ENCODE measurements at regions not wholly inside any gene's neighbourhood (a gene's known extent, or its start where the extent isn't known, plus 50 kb on each side); places are given as distances from the start of the nearest gene placed in this dataset.
"Not testable (repeated sequence)": the region's sequence is repeated elsewhere in the genome, so short reads cannot be mapped to it uniquely, and the experiment has no call there.

DNA sequence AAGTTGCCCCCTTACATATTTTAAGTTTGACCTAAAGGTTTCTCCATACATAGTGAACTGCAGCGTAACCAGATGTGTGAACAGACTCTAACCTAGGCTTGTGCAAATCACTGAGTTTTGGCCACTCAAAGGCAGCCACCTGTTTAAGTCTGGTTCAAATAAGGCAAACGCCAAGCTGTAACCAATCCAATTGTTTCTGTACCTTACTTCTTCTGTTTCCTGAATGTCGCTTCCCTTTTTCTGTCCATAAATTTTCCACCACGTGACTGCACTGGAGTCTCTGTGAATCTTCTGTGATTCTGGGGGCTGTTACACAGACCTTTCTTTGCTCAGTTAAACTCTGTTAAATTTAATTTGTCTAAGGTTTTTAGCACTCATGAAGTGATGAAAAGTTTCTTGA is 618.8 kb downstream of the GLUD2 start:
- H3K27me3 ChIP-seq (ENCODE audit: control insufficient read depth, insufficient read depth, low read length) = no peaks in the 10 kb centered on the region
- H3K4me3 ChIP-seq (ENCODE audit: low read depth, low read length) = no peak overlapping the region
- ChIA-PET CTCF (no interaction called here), POLR2A (no interaction called here)
- TF ChIP-seq, protein P1, sequence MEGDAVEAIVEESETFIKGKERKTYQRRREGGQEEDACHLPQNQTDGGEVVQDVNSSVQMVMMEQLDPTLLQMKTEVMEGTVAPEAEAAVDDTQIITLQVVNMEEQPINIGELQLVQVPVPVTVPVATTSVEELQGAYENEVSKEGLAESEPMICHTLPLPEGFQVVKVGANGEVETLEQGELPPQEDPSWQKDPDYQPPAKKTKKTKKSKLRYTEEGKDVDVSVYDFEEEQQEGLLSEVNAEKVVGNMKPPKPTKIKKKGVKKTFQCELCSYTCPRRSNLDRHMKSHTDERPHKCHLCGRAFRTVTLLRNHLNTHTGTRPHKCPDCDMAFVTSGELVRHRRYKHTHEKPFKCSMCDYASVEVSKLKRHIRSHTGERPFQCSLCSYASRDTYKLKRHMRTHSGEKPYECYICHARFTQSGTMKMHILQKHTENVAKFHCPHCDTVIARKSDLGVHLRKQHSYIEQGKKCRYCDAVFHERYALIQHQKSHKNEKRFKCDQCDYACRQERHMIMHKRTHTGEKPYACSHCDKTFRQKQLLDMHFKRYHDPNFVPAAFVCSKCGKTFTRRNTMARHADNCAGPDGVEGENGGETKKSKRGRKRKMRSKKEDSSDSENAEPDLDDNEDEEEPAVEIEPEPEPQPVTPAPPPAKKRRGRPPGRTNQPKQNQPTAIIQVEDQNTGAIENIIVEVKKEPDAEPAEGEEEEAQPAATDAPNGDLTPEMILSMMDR (IDR thresholded peaks at IDR 0.05; ENCODE audit: insufficient read depth, low read depth, low read length) = no peak
- no peaks in the 10 kb centered on the region for H3K36me3 ChIP-seq (ENCODE audit: control insufficient read depth, insufficient read depth, low read length)
- no peak for DNase-seq (ENCODE audit: low read depth)

DNA sequence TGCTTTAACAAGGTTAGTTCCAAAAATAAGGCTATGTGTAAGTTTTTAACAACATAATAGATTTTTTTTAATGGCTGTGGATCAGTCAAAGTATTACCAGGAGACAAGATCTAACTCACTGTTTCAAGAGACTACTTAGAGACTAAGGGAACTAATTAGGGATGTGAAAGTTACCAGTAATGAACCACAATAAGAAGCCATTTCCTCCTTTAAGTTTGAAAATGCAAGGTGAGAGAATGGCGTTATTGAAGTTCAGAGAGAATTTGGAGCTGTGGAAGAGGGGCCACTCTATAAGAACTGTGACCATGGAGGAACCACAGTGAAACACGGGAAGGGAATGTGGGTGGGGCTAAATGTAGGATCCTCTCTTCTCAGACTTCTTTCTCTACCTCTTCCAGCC is 624.2 kb downstream of the GLUD2 start:
- Histone ChIP-seq H3K36me3 (ENCODE audit: control insufficient read depth, insufficient read depth, low read length) (no peaks in the 10 kb centered on the region), H3K27me3 (ENCODE audit: control insufficient read depth, insufficient read depth, low read length) (no peaks in the 10 kb centered on the region), H3K4me3 (ENCODE audit: low read depth, low read length) (no peak overlapping the region)
- ChIA-PET CTCF (no interaction called here), POLR2A (no interaction called here)
- TF ChIP-seq, protein P1 (IDR thresholded peaks at IDR 0.05; ENCODE audit: insufficient read depth, low read depth, low read length) = no peak
- no peak for DNase-seq (ENCODE audit: low read depth)

DNA sequence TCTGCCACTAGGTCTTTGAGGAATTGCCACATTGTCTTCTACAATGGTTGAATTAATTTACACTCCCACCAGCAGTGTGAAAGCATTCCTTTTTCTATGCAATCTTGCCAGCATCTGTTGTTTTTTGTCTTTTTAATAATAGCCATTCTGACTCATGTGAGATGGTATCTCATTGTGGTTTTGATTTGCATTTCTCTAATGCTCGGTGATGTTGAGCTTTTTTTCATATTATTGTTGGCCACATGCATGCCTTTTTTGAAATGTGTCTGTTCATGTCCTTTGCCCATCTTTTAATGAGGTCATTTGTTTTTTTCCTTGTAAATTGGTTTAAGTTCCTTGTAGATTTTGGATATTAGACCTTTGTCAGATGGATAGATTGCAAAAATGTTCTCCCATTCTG is 661.8 kb downstream of the GLUD2 start:
- CTCF ChIA-PET; H3K27me3 ChIP-seq (ENCODE audit: control insufficient read depth, insufficient read depth, low read length); H3K4me3 ChIP-seq (ENCODE audit: low read depth, low read length); H3K36me3 ChIP-seq (ENCODE audit: control insufficient read depth, insufficient read depth, low read length); POLR2A ChIA-PET: not testable (repeated sequence)
- DNase-seq (ENCODE audit: low read depth) = peak; percentile 3

DNA sequence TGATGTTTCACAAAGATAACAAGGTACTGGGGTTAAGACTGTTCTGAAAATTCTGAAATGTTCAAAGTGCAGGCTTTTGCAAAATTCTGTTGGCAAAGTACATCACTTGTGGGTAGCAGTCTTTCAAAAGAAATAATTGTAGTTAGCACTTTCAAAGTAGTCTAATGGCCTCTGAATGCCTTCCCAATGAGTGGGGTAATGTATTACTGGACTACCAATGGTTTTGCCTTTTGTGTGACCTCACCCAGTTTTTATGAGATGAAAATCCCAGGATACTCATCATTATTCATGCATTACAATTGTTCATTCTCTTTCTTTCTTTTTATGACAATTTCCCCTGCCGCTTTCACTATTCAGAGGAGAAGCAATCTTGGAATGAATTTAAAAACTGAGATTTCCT is 686.1 kb downstream of the GLUD2 start:
- no peaks in the 10 kb centered on the region for H3K36me3 ChIP-seq (ENCODE audit: control insufficient read depth, insufficient read depth, low read length)
- no peaks in the 10 kb centered on the region for H3K27me3 ChIP-seq (ENCODE audit: control insufficient read depth, insufficient read depth, low read length)
- TF ChIP-seq, protein P1 (IDR thresholded peaks at IDR 0.05; ENCODE audit: insufficient read depth, low read depth, low read length) = no peak
- DNase-seq (ENCODE audit: low read depth) = peak; percentile 23
- ChIA-PET CTCF (no interaction called here), POLR2A (no interaction called here)
- no peak overlapping the region for H3K4me3 ChIP-seq (ENCODE audit: low read depth, low read length)

DNA sequence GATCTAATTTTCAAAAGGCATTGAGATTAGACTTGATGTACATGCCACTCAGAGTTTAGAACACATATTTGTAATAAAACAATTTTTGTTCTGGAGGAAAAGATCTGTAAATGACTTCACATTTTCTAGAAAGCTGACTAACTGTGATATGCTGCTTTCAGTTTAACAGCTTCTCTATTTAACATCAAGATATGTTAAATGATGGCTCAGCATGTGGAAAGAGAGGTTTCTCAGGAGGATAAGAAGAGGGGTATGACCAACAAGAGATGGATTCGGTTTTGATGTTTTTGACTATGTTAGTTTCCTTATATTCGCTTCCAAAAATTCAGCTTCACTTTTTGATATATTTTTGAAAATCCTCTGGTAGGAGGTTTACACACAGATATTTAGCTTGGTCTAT is 698.7 kb downstream of the GLUD2 start:
- ChIA-PET POLR2A (no interaction called here), CTCF (no interaction called here)
- DNase-seq (ENCODE audit: low read depth) = no peak
- H3K27me3 ChIP-seq (ENCODE audit: control insufficient read depth, insufficient read depth, low read length) = no peaks in the 10 kb centered on the region
- no peak overlapping the region for H3K4me3 ChIP-seq (ENCODE audit: low read depth, low read length)
- no peaks in the 10 kb centered on the region for H3K36me3 ChIP-seq (ENCODE audit: control insufficient read depth, insufficient read depth, low read length)
- TF ChIP-seq, protein P1 (IDR thresholded peaks at IDR 0.05; ENCODE audit: insufficient read depth, low read depth, low read length) = no peak

DNA sequence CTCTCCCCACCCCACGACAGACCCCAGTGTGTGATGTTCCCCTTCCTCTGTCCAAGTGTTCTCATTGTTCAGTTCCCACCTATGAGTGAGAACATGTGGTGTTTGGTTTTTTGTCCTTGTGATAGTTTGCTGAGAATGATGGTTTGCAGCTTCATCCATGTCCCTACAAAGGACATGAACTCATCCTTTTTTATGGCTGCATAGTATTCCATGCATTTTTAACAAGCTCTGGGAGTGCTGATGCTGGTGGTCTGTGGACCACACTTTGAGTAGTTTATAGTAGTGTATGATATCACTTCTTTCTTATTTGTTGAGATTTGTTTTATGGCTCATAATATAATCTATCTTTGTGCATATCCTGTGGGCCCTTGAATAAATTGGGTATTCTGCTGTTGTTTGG is 706.2 kb downstream of the GLUD2 start:
- CTCF ChIA-PET; POLR2A ChIA-PET; DNase-seq (ENCODE audit: low read depth); H3K36me3 ChIP-seq (ENCODE audit: control insufficient read depth, insufficient read depth, low read length); H3K27me3 ChIP-seq (ENCODE audit: control insufficient read depth, insufficient read depth, low read length); H3K4me3 ChIP-seq (ENCODE audit: low read depth, low read length): not testable (repeated sequence)
